Umbilical cord (tissue), 1 donor: ENCODE measurements at regions not wholly inside any gene's neighbourhood (a gene's known extent, or its start where the extent isn't known, plus 50 kb on each side); places are given as distances from the start of the nearest gene placed in this dataset.
"Not testable (repeated sequence)": the region's sequence is repeated elsewhere in the genome, so short reads cannot be mapped to it uniquely, and the experiment has no call there.

ENCODE experiments used
- DNase-seq: peaks from one replicate; pipeline ENCODE4 v3.0.0-alpha.2; 2015; ENCODE audit warnings: low spot score

GRCh38 chr5:162786234-162786633, 651.2 kb upstream of the CCNG1 start:
- no peak for DNase-seq

DNA sequence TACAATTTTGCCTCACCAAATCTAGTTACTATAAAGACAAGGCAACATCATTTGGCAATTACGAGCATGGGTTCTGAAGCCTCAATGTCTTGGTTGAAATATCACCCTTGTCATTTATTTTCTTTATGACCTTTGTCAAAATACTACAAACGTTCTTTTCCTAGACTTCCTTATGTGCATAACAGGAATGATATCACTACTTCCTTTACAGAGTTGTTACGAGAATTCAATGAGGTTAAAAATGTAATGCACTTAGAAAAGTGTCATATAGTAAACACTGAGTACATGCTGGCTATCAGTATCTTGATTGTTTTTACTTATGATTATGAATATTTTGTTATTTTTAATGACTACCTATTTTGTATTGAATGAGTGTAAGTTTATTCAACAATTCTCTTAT, 640.9 kb upstream of the CCNG1 start:
- DNase-seq = no peak

- peak; percentile 71 for DNase-seq
These were observed 637.1 kb upstream of the CCNG1 start for GRCh38 chr5:162800301-162800700.

- peak; percentile 91 for DNase-seq
These were observed 636.2 kb upstream of the CCNG1 start for GRCh38 chr5:162801235-162801634.

DNA sequence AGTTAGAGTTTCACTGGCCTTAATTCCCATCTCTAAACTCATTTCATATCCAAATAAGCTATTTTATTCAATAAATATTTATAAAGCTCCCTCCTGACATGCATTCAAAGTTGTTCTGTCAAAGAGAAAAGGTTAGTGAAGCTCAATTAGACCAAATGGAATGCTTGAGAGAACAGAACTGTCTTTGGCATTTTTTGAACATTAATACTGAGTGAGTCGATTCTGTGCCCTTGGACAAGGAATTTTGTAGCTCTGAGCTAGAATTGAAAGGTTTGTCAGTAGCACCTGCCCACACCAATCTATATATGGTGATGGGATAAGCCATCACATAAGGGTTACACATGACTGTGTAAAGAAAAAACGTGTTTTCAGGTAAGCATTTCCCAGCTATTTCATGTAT, 631.2 kb upstream of the CCNG1 start:
- no peak for DNase-seq

DNA sequence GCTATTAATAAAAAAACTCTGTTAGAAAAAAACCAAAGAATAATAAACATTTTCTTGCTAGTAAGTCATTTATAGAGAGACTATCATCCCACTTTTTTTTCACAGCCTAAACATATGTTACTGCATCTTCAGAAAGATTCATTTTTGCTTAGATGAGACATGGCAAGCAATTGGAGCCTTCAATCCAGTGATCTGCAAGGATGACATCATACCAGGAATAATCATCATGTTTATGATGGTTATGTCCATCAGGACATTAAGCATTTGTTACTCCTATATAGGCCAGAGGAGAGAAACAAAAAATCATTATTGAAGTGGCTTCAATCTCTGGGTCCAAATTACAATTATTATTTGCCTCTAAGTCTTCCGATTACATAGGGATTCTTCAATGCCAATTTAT, 626.3 kb upstream of the CCNG1 start:
- no peak for DNase-seq

GRCh38 chr5:162816816-162817215, 620.6 kb upstream of the CCNG1 start:
- DNase-seq = no peak

GRCh38 chr5:162817364-162817763, 620.0 kb upstream of the CCNG1 start:
- DNase-seq = no peak

- DNase-seq = not testable (repeated sequence)
These were observed 615.7 kb upstream of the CCNG1 start for GRCh38 chr5:162821664-162822063.

DNA sequence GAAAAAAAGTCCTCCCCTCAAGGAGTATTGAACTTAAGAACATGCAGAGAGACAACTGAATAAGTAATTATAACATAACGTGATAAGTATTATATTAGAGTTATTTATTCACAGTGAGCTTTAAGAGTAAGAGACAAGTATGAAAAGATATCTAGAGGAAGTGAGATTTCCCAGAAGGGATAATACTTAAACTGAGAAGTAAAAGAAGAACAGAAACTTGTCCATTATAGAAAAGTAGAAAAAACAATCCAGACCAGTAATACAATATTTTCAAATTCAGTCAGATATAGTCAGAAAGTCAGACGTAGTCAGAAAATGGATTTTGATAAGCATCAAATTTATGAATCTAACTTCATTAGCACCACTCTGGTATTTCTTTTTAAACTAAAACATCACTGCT, 613.0 kb upstream of the CCNG1 start:
- DNase-seq = no peak

DNA sequence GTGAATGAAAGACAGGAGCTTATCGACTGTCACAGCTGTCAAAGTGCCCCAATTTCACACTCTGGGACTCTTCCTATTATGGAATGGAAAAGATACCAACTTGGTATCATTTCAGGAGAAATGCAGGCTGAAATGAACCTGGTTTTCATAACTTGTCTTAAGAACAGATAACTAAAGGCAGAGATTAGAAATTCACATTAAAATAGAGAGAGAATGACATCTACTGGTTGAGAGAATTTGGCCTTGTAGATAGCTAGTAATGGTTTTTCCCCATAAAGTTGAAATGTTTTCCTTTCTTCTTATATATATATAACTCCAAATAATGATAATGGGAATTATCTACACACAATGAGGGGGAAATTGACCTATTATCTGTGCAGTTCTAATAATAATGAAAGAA, 600.2 kb upstream of the CCNG1 start:
- DNase-seq = peak; percentile 52

- no peak for DNase-seq
These were observed 594.7 kb upstream of the CCNG1 start for GRCh38 chr5:162842727-162843126.

GRCh38 chr5:162852134-162852533, 585.3 kb upstream of the CCNG1 start:
- no peak for DNase-seq

- DNase-seq = no peak
These were observed 578.6 kb upstream of the CCNG1 start for GRCh38 chr5:162858770-162859169.

GRCh38 chr5:162870966-162871365, 566.4 kb upstream of the CCNG1 start:
- no peak for DNase-seq

DNA sequence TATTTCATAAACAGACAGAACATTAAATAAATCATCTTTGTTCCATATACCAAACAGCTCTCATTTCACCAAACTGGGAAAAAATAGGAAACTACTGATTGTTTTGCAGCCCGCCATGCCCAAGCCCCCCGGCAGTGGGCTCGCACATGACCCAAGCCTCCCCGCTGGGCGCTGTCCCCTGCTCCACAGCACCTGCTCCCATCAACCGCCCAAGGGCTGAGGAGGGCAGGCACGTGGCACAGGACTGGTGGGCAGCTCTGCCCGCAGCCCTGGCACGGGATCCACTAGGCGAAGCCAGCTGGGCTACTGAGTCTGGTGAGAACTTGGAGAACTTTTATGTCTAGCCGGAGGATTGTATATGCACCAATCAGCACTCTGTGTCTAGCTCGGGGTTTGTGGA, 554.8 kb upstream of the CCNG1 start:
- no peak for DNase-seq

GRCh38 chr5:162886717-162887116, 550.7 kb upstream of the CCNG1 start:
- DNase-seq = no peak

- no peak for DNase-seq
These were observed 549.1 kb upstream of the CCNG1 start for GRCh38 chr5:162888268-162888667.

DNA sequence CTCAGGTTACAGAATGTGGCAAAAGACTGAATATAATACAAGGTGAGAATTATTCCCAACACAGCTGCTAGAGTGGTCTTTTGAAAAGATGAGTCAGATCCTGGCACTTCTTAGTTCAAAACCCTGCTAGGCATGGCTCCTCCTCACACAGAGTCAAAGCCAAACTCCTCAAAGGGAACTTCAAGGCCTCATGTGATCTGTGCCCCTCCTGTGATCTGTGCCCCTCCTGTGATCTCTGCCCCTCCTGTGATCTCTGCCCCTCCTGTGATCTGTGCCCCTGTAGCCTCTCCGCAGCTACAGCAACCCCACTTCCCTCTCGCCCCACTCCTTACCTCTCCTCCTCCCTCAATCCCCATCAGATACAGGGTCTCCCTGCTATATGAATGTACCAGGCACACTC, 525.5 kb upstream of the CCNG1 start:
- no peak for DNase-seq

DNA sequence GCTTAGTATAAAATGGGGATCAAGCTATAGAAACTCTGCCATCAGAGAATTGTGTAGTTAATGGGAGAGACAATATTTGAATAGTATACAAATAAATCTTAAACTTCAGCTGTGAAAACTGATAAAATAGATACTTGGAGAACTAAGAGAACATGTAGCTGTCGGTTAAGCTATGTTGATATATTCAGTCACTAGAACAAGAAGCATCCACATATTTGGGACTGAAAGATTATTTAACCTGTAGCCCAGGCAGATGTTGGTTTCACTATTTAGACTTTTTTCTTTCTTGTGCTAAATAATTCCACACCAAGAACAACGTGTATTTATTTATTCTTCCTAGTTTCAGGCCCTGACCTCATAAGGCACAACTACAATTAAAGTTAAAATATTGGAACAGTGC, 521.0 kb upstream of the CCNG1 start:
- no peak for DNase-seq

DNA sequence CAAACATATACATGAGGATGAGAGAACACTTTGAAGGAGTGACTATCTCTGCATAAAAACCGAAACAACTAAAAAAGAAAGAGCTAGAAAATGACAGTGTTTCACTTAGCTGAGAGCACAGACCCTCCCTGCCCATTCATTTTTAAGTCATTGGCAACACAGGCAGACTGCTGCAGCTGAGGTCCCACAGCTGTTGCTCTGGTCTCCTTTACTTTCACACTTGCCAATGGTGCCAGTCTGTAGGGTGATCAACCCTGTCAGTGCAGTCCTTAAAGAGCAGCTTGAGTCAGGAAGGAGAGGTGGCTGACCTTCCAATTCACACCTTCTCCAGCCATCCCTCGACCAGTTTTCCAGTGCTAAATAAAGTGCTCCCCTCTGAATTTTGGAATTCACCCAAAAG, 508.3 kb upstream of the CCNG1 start:
- DNase-seq = no peak

- DNase-seq = no peak
These were observed 505.9 kb upstream of the CCNG1 start for GRCh38 chr5:162931501-162931900.

DNA sequence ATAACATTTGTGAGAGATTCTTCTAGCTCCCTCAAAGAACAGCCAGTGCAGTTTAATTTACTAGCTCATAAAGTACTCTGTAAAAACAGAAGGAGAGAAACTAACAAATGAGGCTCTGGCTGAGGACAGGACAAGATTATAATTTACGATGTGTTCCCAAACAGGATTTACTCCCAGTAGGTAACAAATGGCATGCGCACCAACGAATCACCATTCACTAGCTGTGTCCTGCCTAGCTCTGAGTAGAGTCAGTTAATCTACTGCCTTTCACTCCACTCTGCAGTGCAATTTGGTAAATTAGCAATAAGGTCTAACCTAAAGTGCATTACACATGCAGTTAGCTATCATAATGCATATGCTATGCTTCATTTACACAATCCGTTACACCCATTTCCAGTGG, 497.4 kb upstream of the CCNG1 start:
- no peak for DNase-seq

DNA sequence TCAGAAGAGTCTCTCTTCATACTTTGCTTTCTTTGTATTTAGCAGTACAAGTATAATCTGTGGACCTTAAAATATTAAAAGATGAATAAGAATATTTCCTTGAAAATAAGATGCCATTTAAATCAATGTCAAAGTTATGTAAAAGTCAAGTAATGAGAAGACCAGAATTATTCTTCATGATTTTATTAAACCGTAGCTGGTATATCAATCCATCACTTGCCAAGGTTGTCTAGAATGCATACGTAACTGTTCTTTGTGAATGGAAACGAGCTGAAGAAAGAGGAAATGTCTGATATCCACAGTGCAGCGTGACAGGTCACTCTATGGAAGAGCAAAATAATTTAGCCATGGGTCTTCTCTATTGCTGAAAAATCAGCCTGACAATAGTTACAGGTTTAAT, 488.7 kb upstream of the CCNG1 start:
- no peak for DNase-seq

- DNase-seq = no peak
These were observed 480.8 kb upstream of the CCNG1 start for GRCh38 chr5:162956570-162956969.
